ENCODE measurements at regions not wholly inside any gene's neighbourhood (a gene's known extent, or its start where the extent isn't known, plus 50 kb on each side); places are given as distances from the start of the nearest gene placed in this dataset.

- H3K4me3 ChIP-seq, result no peak overlapping the region
- no peak for DNase-seq
- no peak for TF ChIP-seq CTCF (IDR thresholded peaks at IDR 0.05)
- H3K27me3 ChIP-seq, result no peaks in the 10 kb centered on the region
- no peaks in the 10 kb centered on the region for H3K9me3 ChIP-seq
- H3K36me3 ChIP-seq, result no peaks in the 10 kb centered on the region
- no peak overlapping the region for H3K9ac ChIP-seq (ENCODE audit: low read depth in 2 of 2, low read length in 2 of 2)
- no peak overlapping the region for H3K27ac ChIP-seq
- H3K4me1 ChIP-seq, result no peaks in the 10 kb centered on the region
- intact Hi-C loops (cut with DNase I), result no loop called here
Measured at GRCh38 chr22:22034469-22035132, 52.0 kb upstream of the TOP3B start.

GRCh38 chr22:22033803-22034468, 51.3 kb upstream of the TOP3B start:
- Histone ChIP-seq H3K9ac (ENCODE audit: low read depth in 2 of 2, low read length in 2 of 2) (no peak overlapping the region), H3K4me1 (no peaks in the 10 kb centered on the region), H3K27ac (no peak overlapping the region), H3K9me3 (no peaks in the 10 kb centered on the region), H3K27me3 (no peaks in the 10 kb centered on the region), H3K4me3 (no peak overlapping the region), H3K36me3 (no peaks in the 10 kb centered on the region)
- intact Hi-C loops (cut with DNase I), result no loop called here
- no peak for TF ChIP-seq CTCF (IDR thresholded peaks at IDR 0.05)
- DNase-seq, result no peak

- no peaks in the 10 kb centered on the region for H3K36me3 ChIP-seq
- H3K9me3 ChIP-seq, result no peaks in the 10 kb centered on the region
- TF ChIP-seq CTCF (IDR thresholded peaks at IDR 0.05), result no peak
- intact Hi-C loops (cut with DNase I), result no loop called here
- H3K4me1 ChIP-seq, result no peaks in the 10 kb centered on the region
- no peak for DNase-seq
- no peaks in the 10 kb centered on the region for H3K27me3 ChIP-seq
- no peak overlapping the region for H3K4me3 ChIP-seq
- H3K27ac ChIP-seq, result no peak overlapping the region
- H3K9ac ChIP-seq (ENCODE audit: low read depth in 2 of 2, low read length in 2 of 2), result no peak overlapping the region
Measured at GRCh38 chr22:22032906-22033802, 50.6 kb upstream of the TOP3B start.

- H3K4me1 ChIP-seq, result no peaks in the 10 kb centered on the region
- H3K9me3 ChIP-seq, result no peaks in the 10 kb centered on the region
- H3K27me3 ChIP-seq, result no peaks in the 10 kb centered on the region
- no peak for DNase-seq
- intact Hi-C loops (cut with DNase I), result no loop called here
- no peak overlapping the region for H3K9ac ChIP-seq (ENCODE audit: low read depth in 2 of 2, low read length in 2 of 2)
- no peaks in the 10 kb centered on the region for H3K36me3 ChIP-seq
- no peak for TF ChIP-seq CTCF (IDR thresholded peaks at IDR 0.05)
- H3K27ac ChIP-seq, result no peak overlapping the region
- no peak overlapping the region for H3K4me3 ChIP-seq
Measured at GRCh38 chr22:22032099-22032905, 49.7 kb upstream of the TOP3B start.

Data from colonic mucosa (tissue), 4 donors.